Breast epithelium (tissue), 3 donors: ENCODE measurements at regions not wholly inside any gene's neighbourhood (a gene's known extent, or its start where the extent isn't known, plus 50 kb on each side); places are given as distances from the start of the nearest gene placed in this dataset.

Experiments used
- CTCF ChIP-seq, 3 donors: fragments of 450-650 bp; IDR thresholded peaks; one replicate each; pipeline ENCODE4 v1.5.1; 2016 to 2017; ENCODE audit warnings: antibody characterized with exemption in 3 of 3, mild to moderate bottlenecking in 3 of 3, moderate library complexity in 3 of 3
- POLR2A ChIP-seq: fragments of 450-650 bp; IDR thresholded peaks from one replicate; pipeline ENCODE4 v1.6.1; 2016; ENCODE audit warnings: antibody characterized with exemption, mild to moderate bottlenecking, moderate library complexity
- POLR2AphosphoS5 ChIP-seq, 3 donors: sonication (generic); formaldehyde crosslinking; IDR thresholded peaks; one replicate each; pipeline ENCODE4 v1.6.1; 2017; ENCODE audit warnings: antibody characterized with exemption in 3 of 3

DNA sequence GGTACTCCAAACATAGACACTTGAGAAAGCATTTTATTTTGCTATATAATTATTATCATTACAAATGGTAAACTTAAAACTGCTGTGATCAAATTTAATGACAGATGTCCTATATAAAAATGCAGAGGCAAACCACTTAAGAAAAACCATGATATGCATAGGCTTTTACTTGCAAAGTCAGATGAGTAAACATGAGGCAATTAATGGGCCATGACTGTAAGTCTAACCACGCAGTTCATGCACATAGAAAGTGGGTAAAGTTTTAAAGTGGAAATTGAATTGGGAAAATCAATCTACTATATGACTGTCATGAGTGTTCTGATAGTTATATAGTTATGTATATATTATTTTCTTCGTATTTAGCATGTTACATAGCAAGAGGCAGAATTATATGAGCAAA, 219.2 kb downstream of the PTPRC start:
- TF ChIP-seq CTCF (IDR thresholded peaks at IDR 0.05) = no peak
- no peak for TF ChIP-seq POLR2A
- no peak for TF ChIP-seq POLR2AphosphoS5 (IDR thresholded peaks at IDR 0.05)
